HG03097 (cell line): ENCODE measurements at regions not wholly inside any gene's neighbourhood (a gene's known extent, or its start where the extent isn't known, plus 50 kb on each side); places are given as distances from the start of the nearest gene placed in this dataset.
"Not testable (repeated sequence)": the region's sequence is repeated elsewhere in the genome, so short reads cannot be mapped to it uniquely, and the experiment has no call there.

Experiments
- ATAC-seq: cut with Tn5 transposase; IDR thresholded peaks from one replicate; pipeline ENCODE4 v1.9.1; 2021; ENCODE audit not compliant: unreplicated experiment, low FRiP score

DNA sequence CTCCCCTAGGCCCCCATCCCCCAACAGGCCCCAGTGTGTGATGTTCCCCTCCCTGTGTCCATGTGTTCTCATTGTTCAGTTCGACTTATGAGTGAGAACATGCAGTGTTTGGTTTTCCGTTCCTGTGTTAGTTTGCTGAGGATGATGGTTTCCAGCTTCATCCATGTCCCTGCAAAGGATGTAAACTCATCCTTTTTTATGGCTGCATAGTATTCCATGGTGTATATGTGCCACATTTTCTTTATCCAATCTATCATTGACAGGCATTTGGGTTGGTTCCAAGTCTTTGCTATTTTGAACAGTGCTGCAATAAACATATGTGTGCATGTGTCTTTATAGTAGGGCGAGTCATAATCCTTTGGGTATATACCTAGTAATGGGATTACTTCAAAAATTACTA lies 295.8 kb upstream of the NUDT12 start:
- ATAC-seq, result not testable (repeated sequence)

DNA sequence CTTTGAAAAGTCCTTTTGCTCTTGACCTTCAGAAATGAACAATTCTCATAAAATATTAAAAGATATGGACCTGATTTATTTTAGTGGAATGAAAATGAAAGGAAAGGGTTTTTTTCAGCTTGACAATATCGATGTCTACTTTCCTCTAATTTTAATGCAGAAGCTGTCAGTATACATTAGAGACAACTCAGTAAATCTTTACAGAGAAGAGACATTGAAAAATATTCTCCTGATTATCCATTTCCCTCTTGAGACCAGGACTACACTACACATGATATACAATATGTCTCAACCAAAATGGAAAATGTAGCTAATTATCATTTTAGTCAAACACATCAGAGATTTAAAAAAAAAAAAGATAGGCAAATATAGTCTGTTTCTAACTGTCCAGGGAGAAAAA lies 288.5 kb upstream of the NUDT12 start:
- ATAC-seq, result no peak

- ATAC-seq, result no peak
These were observed 287.3 kb upstream of the NUDT12 start for GRCh38 chr5:103849934-103850333.

DNA sequence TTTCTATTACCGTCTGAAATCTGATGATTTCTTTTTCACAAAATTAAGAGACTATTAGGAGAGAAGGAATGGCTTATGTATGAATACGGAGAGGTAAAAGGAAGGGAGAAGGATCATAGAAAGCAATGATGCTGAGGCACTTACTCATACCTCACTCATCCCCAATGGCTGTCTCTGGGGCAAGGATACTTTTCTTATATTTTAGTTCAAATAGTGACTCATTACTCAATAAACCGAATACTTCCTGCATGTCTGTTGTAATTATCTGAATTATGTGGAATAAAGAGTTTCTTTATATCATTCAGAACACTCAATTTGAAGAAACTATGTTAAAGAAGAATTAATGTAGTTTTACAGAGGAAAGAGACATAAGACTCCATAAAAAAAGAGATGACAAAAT lies 284.5 kb upstream of the NUDT12 start:
- ATAC-seq, result no peak

DNA sequence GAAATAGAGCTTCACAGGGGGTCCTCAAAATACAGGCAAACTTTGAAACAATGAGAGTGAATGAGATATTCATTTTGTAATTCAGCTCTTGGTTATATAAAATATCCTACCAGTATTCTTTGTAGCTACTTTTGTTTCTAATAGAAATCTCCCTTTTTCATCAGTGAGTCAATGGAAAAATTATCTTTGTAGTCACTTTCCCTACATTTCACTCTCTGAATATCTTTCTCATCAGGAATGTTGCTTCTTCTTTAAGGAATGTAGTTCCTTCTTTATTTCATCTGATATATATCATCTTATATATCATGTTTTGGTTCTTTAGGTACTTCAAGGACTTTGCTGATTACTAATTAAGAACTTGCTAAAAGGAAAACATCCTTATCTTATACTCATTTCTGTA lies 280.3 kb upstream of the NUDT12 start:
- ATAC-seq, result no peak

GRCh38 chr5:103840600-103840999 lies 278.0 kb upstream of the NUDT12 start:
- ATAC-seq, result no peak

- no peak for ATAC-seq
These were observed 271.6 kb upstream of the NUDT12 start for GRCh38 chr5:103834216-103834615.

GRCh38 chr5:103829585-103829984 lies 267.0 kb upstream of the NUDT12 start:
- no peak for ATAC-seq

DNA sequence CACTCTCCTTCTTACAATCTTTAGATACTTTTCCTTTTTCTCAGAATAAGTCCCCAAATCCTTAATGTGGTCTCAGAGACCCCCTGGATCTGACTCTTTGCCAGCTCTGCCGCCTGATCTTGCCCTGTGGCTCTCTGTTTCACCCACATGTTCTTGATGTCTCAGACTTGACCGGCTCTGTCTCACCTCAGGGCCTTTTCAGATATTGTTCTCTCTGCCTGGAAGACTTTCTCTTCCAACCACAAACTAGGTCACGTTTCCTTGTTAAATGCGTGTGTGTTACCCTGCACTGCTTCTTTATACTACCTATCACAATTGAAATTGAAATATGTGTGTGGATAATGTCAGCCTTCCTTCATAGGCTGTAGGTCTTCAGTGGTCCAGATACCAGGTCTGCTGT lies 265.4 kb upstream of the NUDT12 start:
- no peak for ATAC-seq

GRCh38 chr5:103821361-103821760 lies 258.8 kb upstream of the NUDT12 start:
- no peak for ATAC-seq

- ATAC-seq, result no peak
These were observed 246.0 kb upstream of the NUDT12 start for GRCh38 chr5:103808464-103809106.

GRCh38 chr5:103804711-103805110 lies 242.1 kb upstream of the NUDT12 start:
- no peak for ATAC-seq

- ATAC-seq, result no peak
These were observed 239.1 kb upstream of the NUDT12 start for GRCh38 chr5:103801681-103802080.

- ATAC-seq, result no peak
These were observed 238.3 kb upstream of the NUDT12 start for GRCh38 chr5:103800741-103801495.

- no peak for ATAC-seq
These were observed 231.1 kb upstream of the NUDT12 start for GRCh38 chr5:103793595-103794182.

DNA sequence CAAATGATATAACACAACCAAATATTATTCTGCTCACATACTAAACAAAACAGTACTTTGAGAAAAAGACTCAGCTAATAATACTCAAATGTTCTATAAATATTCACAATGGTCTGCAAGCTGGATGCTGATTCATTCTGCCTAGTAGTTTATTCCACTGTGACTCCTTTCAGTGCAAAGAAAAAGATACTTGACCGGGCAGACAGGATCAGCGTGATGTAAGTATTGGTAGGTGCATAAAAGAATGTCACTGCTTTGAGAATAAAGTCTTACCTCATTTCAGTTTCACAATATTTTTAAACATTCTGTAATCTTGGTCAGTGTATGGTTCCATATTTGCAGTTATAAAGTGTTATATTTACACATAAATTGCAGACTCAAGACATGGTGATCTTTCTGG lies 223.0 kb upstream of the NUDT12 start:
- no peak for ATAC-seq

GRCh38 chr5:103783669-103784068 lies 221.1 kb upstream of the NUDT12 start:
- ATAC-seq, result no peak

DNA sequence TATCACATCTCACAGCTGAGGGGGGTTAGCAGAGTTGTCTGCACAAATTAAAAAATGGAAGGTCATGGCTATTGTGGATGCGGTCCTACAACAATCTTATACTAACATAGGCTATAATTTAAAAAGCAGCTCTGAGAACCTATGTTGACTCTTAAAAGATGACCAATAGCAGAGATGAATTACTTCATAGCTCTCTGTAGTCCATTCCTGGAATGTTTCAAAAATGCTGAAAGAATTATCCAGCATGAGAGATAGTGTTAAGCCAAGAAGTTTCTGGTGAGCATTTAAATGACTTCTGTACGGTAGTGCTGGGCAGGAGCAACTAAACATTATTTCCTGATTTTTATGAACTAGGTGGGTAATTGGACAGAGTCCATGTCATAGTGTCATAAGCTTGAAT lies 218.2 kb upstream of the NUDT12 start:
- no peak for ATAC-seq

DNA sequence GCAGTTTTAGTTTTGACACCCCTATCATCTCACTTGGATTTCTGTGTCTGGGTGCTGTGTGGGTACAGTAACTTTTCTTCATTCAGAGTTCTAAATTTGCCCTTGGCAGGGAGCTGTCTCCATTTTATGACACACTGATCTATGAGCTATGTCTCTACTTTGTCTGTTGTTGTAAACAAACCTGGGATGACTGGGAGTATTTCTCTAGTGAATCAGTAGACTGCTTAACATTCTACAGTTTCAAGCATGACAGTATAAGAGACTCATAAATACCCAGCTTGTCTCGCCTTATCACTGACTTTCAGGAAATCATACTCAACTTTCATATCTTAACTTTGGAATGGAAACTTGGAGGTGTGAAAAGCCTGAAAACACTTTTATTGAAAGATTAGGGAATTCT lies 212.1 kb upstream of the NUDT12 start:
- no peak for ATAC-seq

DNA sequence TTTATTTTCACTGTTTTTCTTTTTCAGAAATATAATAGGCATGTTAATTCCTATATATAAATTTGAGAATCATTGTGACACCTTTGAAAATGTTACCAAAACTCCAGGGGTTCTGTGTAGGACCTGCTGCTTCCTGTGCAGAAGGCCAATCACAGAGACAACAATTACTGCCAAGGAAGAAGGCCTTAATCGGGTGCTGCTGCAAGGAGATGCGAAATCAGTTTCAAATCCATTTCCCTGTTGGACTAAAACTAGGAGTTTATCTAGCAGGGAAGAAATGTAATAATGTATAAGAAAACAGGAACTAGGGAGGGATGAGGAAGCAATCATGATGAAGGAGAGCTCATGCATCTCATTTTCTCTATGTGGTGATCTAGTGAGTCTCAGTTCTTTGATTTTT lies 209.7 kb upstream of the NUDT12 start:
- no peak for ATAC-seq

DNA sequence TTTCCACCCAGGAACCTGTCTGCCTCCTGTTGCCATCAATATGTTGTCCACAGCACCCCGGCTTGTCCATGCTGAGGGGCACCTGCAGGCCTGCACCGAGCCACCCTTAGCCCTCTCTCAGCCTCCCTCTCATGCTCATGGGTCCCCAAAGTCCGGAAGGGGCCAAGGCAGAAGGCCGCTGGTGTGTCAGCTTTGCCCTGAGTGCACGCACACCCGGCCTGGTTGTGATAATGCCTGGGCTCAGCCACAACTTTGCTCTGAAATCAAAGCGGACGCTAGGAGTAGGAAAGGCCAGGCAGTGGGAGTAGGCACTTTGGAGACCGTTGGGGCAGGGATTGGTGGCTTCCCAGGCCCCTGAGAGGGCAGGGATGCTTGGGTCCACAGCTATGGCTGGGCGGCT lies 201.8 kb upstream of the NUDT12 start:
- ATAC-seq, result no peak

DNA sequence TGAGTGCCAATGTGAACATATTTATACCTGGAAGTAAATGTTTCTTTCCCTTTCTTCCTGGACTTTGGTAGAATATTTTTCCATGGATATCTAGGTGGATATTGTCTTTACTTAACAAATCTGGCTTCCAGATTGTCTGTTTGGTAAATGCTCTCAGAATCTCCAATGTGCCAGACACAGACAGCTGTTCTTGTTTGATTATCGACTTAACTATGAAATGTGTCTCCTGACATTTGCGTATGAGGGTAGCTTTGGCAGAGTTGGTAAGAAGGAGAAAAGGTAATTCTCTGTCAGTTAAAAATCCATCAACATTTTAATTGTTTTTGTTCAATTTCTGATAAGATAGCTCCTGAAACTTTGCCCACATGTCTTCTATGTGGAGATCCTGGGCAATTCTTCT lies 196.4 kb upstream of the NUDT12 start:
- ATAC-seq, result no peak
